HepG2 (cell line): ENCODE measurements at regions not wholly inside any gene's neighbourhood (a gene's known extent, or its start where the extent isn't known, plus 50 kb on each side); places are given as distances from the start of the nearest gene placed in this dataset.

ENCODE experiments used
- ATAC-seq: fragments of 200-7000 bp; cut with Tn5 transposase; 3 replicates; pipeline ENCODE4 v1.9.1; 2020; ENCODE audit warnings: mild to moderate bottlenecking, moderate library complexity
- BruUV-seq: library from RNA; stranded (reverse); fragments of 400-500 nt; replicated peaks from 2 replicates; lab custom pipeline; 2021; lab: Mats Ljungman, UMichigan
- CTCF ChIA-PET: fragments of 300-600 bp; formaldehyde crosslinking; extraction: SDS; loops from one replicate; lab custom pipeline; 2021; ENCODE audit warnings: low total read pairs, inconsistent platforms, low intra/inter-chr PET ratio; lab: Yijun Ruan, JAX
- POLR2A ChIA-PET: fragments of 350-600 bp; sonication (Branson Sonifier 250); formaldehyde crosslinking; loops from one replicate; lab custom pipeline; 2020; ENCODE audit warnings: antibody characterized with exemption, inconsistent platforms; lab: Yijun Ruan, JAX
- DNase-seq: peaks from one replicate; pipeline ENCODE4 v3.0.0-alpha.2; 2015; ENCODE audit warnings: low spot score
- FAIRE-seq: peaks from 3 replicates; lab custom pipeline; 2011; peaks lifted over from hg19 to GRCh38; lab: Jason Lieb, UNC
- H2AFZ ChIP-seq: one replicate; pipeline ENCODE4 v1.6.1; 2011; ENCODE audit warnings: low read length, inconsistent platforms
- H3K27ac ChIP-seq: fragments of 300-600 bp; 3 replicates; pipeline ENCODE4 v1.8.0; 2011; ENCODE audit warnings: mixed run types, mild to moderate bottlenecking, mixed read lengths, low read length, inconsistent platforms; ENCODE audit not compliant: insufficient read depth; ENCODE audit errors: extremely low read length
- H3K27me3 ChIP-seq, 2 experiments: fragments of 200-600 bp in 1 of 2; 2 replicates in 1 of 2; 3 replicates in 1 of 2; pipeline versions ENCODE4 v1.6.0 to v1.8.0; 2011; ENCODE audit warnings: low read length in 2 of 2, mild to moderate bottlenecking in 2 of 2, moderate library complexity in 2 of 2, inconsistent platforms in 1 of 2; ENCODE audit not compliant: insufficient read depth in 2 of 2, control insufficient read depth in 1 of 2
- H3K36me3 ChIP-seq, 2 experiments: fragments of 200-600 bp in 1 of 2; replicated peaks in 1 of 2; 2 replicates in 1 of 2; 3 replicates in 1 of 2; pipeline versions ENCODE4 v1.5.1 to v1.8.0; 2011; ENCODE audit warnings: low read length in 2 of 2, inconsistent platforms in 1 of 2; ENCODE audit not compliant: insufficient read depth in 2 of 2, control insufficient read depth in 1 of 2
- H3K4me1 ChIP-seq: 2 replicates; pipeline ENCODE4 v1.5.1; 2012; ENCODE audit warnings: low read length, inconsistent platforms; ENCODE audit not compliant: insufficient read depth
- H3K4me2 ChIP-seq: 2 replicates; pipeline ENCODE4 v1.6.0; 2011; ENCODE audit warnings: low read depth, low read length, inconsistent platforms
- H3K4me3 ChIP-seq, 3 experiments: fragments of 200-600 bp in 1 of 3; sonication (generic), shearing (Covaris generic) in 1 of 3; replicated peaks in 1 of 3; 2 replicates each; pipeline ENCODE4 v1.5.1; 2011 to 2016; ENCODE audit warnings: low read length in 3 of 3, inconsistent platforms in 2 of 3, low read depth in 2 of 3, mild to moderate bottlenecking in 2 of 3, control low read depth in 1 of 3, mixed read lengths in 1 of 3; ENCODE audit not compliant: insufficient read depth in 1 of 3
- H3K79me2 ChIP-seq: one replicate; pipeline ENCODE4 v1.6.1; 2011; ENCODE audit warnings: low read length, inconsistent platforms; ENCODE audit not compliant: insufficient read depth
- H3K9ac ChIP-seq: 2 replicates; pipeline ENCODE4 v1.6.0; 2011; ENCODE audit warnings: mild to moderate bottlenecking, low read depth, low read length, inconsistent platforms; ENCODE audit not compliant: insufficient read depth
- H3K9me3 ChIP-seq: 2 replicates; pipeline ENCODE4 v1.5.1; 2012; ENCODE audit warnings: mild to moderate bottlenecking, low read length
- H4K20me1 ChIP-seq: 2 replicates; pipeline ENCODE4 v1.6.0; 2011; ENCODE audit warnings: inconsistent platforms, mild to moderate bottlenecking, low read length, moderate library complexity; ENCODE audit not compliant: insufficient read depth
- ARID2 ChIP-seq: sonication (generic); formaldehyde crosslinking; IDR thresholded peaks from 2 replicates; pipeline ENCODE4 v1.8.1; 2022; ENCODE audit warnings: mild to moderate bottlenecking, missing genetic modification reagents, borderline replicate concordance
- ELF4 ChIP-seq: sonication (generic); formaldehyde crosslinking; IDR thresholded peaks from 2 replicates; pipeline ENCODE4 v1.5.0; 2020; ENCODE audit warnings: missing genetic modification reagents, mild to moderate bottlenecking, moderate library complexity, borderline replicate concordance
- GATA4 ChIP-seq: sonication (generic); IDR thresholded peaks from 2 replicates; pipeline ENCODE4 v1.6.1; 2016; ENCODE audit warnings: antibody characterized with exemption, low read depth, borderline replicate concordance
- HNRNPL ChIP-seq: fragments of 200-400 bp; formaldehyde crosslinking; IDR thresholded peaks from 2 replicates; pipeline ENCODE4 v1.6.1; 2017; ENCODE audit warnings: mild to moderate bottlenecking, low read depth, low read length
- JUN ChIP-seq: sonication (generic); formaldehyde crosslinking; IDR thresholded peaks from 2 replicates; pipeline ENCODE4 v1.4.0; 2020; ENCODE audit warnings: mild to moderate bottlenecking, missing genetic modification reagents
- NBN ChIP-seq: fragments of 450-650 bp; conservative IDR thresholded peaks from 2 replicates; pipeline ENCODE4 v1.6.1; 2017
- PHF5A ChIP-seq: IDR thresholded peaks from one replicate; pipeline ENCODE4 v1.6.1; 2018; ENCODE audit warnings: low read depth, missing genetic modification reagents; ENCODE audit not compliant: unreplicated experiment
- POLR2AphosphoS2 ChIP-seq: IDR thresholded peaks from 2 replicates; pipeline ENCODE4 v1.6.1; 2011; ENCODE audit warnings: low read depth, low read length, improper control_type of control experiment
- SP1 ChIP-seq, 2 experiments: fragments of 450-650 bp in 1 of 2; sonication (generic) in 1 of 2; formaldehyde crosslinking in 1 of 2; IDR thresholded peaks; 2 replicates each; pipeline versions ENCODE4 v1.4.0 to v1.6.1; 2016 to 2020; ENCODE audit warnings: missing genetic modification reagents in 1 of 2
- TARDBP ChIP-seq: sonication (generic); formaldehyde crosslinking; IDR thresholded peaks from 2 replicates; pipeline ENCODE4 v1.8.0; 2022; ENCODE audit warnings: mild to moderate bottlenecking, missing genetic modification reagents
- ZFAT ChIP-seq: sonication (generic); formaldehyde crosslinking; conservative IDR thresholded peaks from 2 replicates; pipeline ENCODE4 v1.8.1; 2023; ENCODE audit warnings: missing genetic modification reagents, inconsistent platforms
- ZFP36 ChIP-seq: fragments of 150-350 bp; IDR thresholded peaks from 2 replicates; pipeline ENCODE4 v1.6.1; 2018; ENCODE audit warnings: borderline replicate concordance, low read length, low read depth; ENCODE audit not compliant: partially characterized antibody
- ZNF607 ChIP-seq: sonication (generic); formaldehyde crosslinking; IDR thresholded peaks from 2 replicates; pipeline ENCODE4 v1.5.1; 2020; ENCODE audit warnings: missing genetic modification reagents, mild to moderate bottlenecking, borderline replicate concordance
- WGBS: methylation state at CpG from one replicate; pipeline ENCODE4 v1.1.6; 2017; ENCODE audit warnings: low lambda C conversion rate; 5-methylcytosine and 5-hydroxymethylcytosine counted together
- in situ Hi-C: cut with HindIII; loops from 2 replicates; pipeline ENCODE4 v1.10.0; 2017; ENCODE audit warnings: low pct_unique_long_range_greater_than_20kb; ENCODE audit not compliant: extremely low pct_ligation_motif_present
- intact Hi-C: fragments of 100-400 bp; cut with micrococcal nuclease; formaldehyde crosslinking; loops from one replicate; pipeline ENCODE4 v1.10.0; 2022; ENCODE audit not compliant: unreplicated experiment
- TF ChIP-seq, protein P1 (sequence below): sonication (generic); formaldehyde crosslinking; IDR thresholded peaks from 2 replicates; pipeline ENCODE4 v1.5.1; 2020; ENCODE audit warnings: missing genetic modification reagents, mild to moderate bottlenecking, borderline replicate concordance

DNA sequence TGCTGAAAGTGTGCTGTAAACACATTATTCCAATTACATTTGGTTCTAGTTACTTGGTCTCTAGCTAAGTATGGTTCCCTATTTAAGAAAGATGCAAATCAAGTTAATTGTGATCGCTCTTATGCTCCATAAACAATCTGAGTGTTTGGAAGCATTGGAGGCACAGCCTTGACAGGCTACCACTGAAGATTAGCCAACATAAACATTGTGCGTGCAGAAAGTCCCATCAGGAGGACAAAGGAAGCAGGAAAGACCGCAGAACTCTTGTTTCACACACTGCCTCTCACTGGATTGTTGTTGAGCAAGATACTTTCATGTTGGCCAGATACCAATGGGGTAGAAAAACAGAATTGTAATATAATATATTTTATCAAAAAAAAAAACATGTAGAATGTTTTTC is 814.4 kb downstream of the EFNB2 start:
- Histone ChIP-seq H4K20me1 (no peaks in the 10 kb centered on the region), H2AFZ (no peak overlapping the region), H3K79me2 (no peaks in the 10 kb centered on the region), H3K4me2 (no peak overlapping the region), H3K9me3 (peaks cover 69% of the 10 kb centered on the region), H3K27ac (no peak overlapping the region), H3K4me3 (no peak overlapping the region), H3K27me3 (no peaks in the 10 kb centered on the region), H3K36me3 (no peaks in the 10 kb centered on the region), H3K9ac (no peak overlapping the region), H3K4me1 (no peaks in the 10 kb centered on the region)
- intact Hi-C loops = no loop called here
- FAIRE-seq = no peak
- DNase-seq = no peak
- in situ Hi-C loops = no loop called here
- ChIA-PET POLR2A (no interaction called here), CTCF (no interaction called here)
- TF ChIP-seq TARDBP (CRISPR knock-in tag) (no peak), ARID2 (CRISPR knock-in tag) (no peak), ELF4 (CRISPR knock-in tag) (no peak), NBN (no peak), SP1 (IDR thresholded peaks at IDR 0.05) (no peak), SP1 (CRISPR knock-in tag; IDR thresholded peaks at IDR 0.05) (no peak), HNRNPL (no peak), GATA4 (no peak), PHF5A (CRISPR knock-in tag) (no peak), JUN (CRISPR knock-in tag) (no peak), ZFP36 (no peak), ZFAT (CRISPR knock-in tag) (no peak), ZNF607 (CRISPR knock-in tag) (no peak), POLR2AphosphoS2 (no peak)
- TF ChIP-seq, protein P1, sequence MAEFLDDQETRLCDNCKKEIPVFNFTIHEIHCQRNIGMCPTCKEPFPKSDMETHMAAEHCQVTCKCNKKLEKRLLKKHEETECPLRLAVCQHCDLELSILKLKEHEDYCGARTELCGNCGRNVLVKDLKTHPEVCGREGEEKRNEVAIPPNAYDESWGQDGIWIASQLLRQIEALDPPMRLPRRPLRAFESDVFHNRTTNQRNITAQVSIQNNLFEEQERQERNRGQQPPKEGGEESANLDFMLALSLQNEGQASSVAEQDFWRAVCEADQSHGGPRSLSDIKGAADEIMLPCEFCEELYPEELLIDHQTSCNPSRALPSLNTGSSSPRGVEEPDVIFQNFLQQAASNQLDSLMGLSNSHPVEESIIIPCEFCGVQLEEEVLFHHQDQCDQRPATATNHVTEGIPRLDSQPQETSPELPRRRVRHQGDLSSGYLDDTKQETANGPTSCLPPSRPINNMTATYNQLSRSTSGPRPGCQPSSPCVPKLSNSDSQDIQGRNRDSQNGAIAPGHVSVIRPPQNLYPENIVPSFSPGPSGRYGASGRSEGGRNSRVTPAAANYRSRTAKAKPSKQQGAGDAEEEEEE (CRISPR knock-in tag) = no peak
- ATAC-seq = no peak
- no TSS peak for BruUV-seq
- WGBS = 9% methylated on average over 3 of the region's 3 CpGs
